Stimulated activated CD4-positive, alpha-beta T cell treated with anti-CD3 and anti-CD28 coated beads, Interleukin-2, amount 100 ng/mL, for 4 hours (primary cell): ENCODE measurements at regions not wholly inside any gene's neighbourhood (a gene's known extent, or its start where the extent isn't known, plus 50 kb on each side); places are given as distances from the start of the nearest gene placed in this dataset.

ENCODE experiments used
- DNase-seq: peaks from one replicate; pipeline ENCODE4 v3.0.0-alpha.2; 2020; ENCODE audit warnings: low read depth

- no peak for DNase-seq
Observed at GRCh38 chr10:83580373-83581012, 558.8 kb upstream of the GHITM start.

DNA sequence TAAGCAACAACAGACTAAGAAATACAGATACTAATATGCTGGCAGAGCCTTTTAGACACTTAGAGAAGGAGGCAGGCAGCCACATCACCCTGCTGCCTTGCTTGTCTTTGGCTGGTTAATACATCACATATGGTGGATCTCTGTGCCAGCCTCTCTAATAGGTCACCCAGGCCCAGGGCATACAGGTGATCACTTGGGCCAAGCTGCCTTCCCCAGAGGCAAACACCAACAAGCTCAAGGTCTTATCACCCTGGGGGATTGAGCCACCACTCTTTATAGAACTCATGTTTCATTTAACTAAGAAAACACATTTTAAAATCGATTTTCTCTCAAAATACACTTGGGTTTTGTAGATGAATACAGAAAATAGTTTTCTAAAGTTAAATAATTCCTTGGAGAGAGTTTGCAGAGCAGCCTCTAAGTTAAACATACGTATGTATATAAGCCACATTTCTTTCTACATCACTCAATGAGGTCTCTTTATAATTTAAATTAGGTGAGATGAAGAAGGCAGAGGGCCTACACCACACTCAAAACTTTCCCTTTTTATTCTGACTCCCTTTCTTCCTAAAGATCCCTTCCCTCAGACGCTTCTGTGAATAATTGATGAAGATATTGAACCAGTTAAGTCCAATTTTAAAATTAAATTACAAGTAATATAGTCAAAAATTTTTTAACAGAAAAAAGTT, 556.8 kb upstream of the GHITM start:
- no peak for DNase-seq

DNA sequence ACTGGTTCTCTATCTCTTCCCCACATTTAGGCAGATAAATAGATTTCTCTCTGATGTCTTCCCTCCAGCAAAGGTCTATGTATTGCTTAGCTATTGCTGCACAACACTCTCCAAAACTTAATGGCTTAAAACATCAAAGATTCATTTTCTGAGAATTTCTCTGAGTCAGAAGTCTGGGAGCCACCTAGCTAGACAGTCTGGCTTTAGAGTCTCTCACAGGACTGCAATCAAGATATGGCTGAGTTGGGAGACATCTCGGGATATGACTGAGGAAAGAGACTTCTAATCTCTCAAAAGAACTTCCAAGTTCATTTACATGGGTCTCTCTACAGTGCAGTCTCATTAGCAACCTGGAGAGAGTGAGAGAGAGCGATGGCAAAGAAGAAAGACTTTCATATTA, 553.6 kb upstream of the GHITM start:
- DNase-seq: no peak

DNA sequence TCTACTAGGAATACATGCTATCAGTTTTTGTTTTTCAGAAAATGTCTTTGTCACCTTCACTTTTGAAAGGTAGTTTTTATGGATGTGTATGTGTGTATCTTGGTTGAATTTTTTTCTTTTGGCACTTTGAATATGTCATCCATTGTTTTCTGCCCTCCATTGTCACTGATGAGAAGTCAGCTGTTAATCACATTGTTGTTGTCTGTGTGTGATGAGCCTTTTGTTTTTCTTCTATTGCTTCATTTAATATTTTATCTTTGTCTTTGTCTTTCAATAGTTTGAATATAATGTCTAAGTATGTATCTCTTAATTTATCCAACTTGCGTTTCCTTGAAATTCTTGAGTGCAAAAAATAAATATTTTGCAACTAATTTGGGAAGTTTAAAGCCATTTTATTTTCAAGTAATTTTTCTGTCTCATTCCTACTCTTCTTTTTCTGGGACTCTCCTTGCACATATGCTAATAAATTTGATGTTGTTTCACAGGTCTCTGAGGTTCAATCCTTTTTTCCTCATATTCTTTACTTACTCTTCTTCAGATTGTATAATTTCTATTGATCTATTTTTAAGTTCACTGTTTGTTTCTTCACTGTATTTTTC, 546.9 kb upstream of the GHITM start:
- DNase-seq: no peak

- DNase-seq: no peak
Observed at GRCh38 chr10:83603708-83604107, 535.6 kb upstream of the GHITM start.

DNA sequence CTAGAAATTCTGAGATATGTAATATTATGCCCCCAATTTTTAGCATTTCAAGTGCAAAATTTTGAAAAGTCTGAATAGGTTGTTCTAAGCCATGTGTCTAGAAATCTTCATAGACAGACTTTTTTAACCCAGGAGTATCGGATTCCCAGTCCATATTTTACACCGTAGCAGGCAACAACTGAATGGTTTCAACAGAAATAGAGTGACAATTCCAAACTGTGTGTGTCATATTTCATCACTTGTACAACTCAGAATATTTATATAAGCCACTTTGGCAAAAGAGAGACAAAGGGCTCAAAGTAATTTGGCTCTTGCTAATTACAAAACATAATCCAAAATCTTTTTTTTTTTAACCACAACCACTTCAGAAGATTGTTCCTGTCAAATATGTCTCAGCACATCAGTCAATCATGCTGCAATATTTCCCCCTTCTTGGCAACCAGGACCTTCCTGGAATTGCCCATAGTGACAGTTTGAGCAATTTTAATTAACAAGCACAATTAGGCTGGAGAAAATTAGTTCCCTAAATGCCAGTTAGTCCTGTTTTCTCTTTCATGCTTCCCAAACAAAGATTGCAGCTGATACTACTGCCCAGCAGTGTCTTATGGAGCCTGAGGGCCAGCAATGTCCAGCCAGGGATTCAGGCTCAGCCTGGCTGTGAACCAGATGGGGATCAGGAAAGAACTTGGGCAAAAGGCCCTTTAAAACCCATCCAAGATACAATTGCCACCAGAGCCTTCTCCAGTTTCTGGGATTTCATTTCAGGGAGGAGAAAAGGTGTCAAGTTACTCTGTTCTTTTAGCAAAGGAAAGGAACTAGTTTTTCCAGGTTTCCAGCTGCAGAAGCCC, 533.3 kb upstream of the GHITM start:
- no peak for DNase-seq

- DNase-seq: no peak
Observed at GRCh38 chr10:83607959-83608745, 531.2 kb upstream of the GHITM start.

DNA sequence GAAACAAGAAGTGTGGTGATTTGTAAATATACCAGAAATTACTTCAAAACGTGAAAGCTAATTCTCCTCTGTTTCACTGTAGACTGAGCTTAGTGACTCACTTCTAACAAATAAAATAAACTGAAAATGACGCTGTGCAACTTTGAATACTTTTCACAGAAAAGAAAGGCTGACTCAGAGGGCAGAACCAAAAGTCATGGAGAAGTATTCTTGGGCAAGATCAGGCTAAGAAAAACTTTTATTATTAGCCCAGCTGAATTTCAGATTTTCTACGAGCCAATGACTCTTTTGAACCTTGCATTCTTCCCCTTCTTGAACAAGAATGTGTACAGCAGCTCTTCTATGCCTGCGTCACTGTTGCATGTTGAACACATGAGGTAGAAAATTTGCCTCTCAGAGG, 527.3 kb upstream of the GHITM start:
- no peak for DNase-seq

DNA sequence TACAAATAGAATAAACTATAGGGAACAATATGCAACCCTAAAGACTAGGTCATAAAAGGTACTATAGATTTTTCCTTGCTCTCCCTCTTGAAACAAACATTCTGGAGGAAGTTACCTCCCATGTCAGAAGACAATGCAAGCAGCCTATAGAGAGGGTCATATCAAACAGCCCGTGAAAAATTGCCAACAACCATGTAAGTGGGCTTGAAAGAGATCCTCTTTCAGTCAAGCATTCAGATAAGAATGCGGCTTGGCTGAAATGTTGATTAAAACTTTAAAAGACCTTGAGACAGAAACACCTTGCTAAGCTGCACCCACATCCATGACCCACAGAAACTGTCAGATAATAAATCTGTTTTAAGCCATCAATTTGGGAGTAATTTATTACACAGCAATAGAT, 526.6 kb upstream of the GHITM start:
- no peak for DNase-seq

GRCh38 chr10:83617172-83617571, 522.1 kb upstream of the GHITM start:
- DNase-seq: no peak

DNA sequence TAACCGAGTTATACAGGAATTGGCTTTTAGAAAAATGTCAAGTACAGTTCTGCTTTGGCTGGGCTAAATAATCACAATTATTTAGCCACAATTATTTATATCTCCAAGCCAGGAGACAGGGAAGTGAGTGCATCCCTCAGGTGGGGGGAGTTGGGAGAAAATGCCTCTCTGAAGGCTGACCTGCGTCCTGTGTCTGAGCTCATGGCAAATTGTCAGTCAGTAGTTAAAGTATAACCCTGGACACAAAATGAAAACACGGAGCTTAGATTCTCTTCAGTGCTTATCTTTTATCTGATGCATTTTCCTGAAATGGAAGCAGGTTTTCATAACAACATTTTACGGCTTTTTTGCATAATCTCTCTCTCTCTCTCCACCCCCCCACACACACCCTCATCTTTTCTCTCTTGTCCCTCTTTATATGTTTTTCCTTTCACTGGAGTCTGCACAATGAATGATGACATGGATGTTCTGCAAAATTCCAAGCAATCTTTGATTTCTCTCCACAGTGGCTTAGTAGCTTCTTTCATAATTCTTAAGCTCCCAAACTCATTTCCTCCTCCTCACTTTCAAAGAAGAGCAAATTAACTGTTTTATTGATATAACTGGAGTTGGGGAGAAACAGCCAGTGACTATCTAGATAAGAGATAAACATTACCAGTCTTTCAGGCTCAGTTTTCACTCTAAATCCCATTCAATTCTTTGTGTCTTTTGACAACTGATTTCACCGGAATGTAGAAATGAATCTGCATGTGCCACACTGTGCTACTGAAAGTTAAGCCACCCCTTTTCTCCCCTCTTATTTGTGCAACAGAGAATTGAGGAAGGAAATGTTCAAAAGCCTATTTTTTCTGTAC, 521.4 kb upstream of the GHITM start:
- no peak for DNase-seq

DNA sequence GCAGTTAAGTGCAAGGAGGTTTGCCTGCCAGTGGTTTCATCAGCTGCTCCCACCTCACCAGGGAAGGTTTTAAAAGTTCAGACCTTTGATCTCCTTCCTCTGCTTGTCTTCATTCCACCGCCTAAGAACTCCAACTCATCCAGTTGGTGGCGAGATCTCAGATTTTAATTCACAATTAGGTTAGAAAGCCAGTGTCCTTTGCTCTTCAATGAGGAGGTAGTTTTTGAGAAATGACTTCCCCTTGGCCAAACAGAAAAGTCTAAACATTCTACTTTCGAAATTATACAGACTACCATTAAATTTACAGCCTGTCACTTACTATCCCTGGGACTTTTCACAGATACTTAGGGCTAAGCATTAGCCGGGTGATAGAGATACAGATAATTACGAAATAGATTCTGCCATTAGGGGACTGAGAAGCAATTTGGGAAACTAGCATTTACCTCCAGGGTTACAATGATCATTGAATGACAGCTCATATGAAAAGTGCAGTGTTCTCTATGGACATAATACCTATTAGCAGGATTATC, 513.4 kb upstream of the GHITM start:
- DNase-seq: no peak

DNA sequence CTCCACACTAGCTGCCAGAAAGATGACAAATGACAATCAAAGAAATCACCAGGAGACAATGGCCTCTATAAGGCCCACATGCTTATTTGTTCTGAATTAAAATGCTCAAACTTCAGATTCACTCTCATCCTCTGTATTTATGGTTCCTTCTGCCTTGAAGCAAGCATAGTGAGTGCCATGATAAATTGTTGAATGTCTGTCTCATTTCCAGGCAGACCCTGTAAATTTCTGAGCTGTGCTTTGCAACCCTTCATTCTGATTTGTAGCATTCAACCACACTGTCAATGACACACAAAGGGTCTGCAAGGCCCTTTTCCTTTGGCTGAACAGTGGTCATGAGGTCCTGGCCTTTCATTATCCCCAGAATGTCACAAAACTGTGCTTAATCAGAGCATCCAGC, 506.6 kb upstream of the GHITM start:
- DNase-seq: no peak

DNA sequence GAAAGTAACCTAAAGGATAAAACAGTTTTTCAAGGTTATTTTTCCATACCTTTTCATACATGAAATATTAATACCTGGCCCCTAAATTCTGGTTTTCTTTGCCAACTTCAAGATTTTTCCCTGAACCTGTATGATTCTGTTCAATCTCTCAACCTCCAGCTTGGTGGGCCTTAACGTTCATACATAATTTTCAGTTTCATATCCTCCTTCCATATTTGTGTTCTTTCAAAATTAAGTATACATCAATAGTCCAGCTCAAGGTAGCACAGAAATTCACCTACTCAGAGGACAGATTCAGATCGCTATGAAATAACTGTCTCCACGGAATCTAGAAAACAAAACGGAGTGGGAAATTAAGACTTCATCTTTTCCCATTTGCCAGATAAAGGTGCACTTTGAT, 505.8 kb upstream of the GHITM start:
- DNase-seq: no peak

DNA sequence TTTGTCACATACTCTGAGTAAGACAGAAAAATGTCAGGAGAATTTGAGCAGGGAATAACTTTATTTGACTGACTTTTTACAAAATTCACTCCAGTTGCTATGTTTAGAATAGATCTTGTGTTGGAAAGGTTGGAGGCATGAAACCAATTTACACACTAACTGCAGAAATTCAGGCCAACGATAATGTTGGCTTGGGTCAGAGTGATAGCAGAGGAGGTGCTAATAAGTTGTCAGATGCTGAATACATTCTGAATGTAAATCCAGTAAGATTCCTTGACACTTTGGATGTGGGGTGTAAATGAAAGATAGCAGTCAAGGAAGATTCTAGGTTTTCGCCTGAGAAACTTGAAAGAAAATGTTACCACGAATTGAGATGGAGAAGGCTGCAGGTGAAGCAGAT, 502.5 kb upstream of the GHITM start:
- no peak for DNase-seq

DNA sequence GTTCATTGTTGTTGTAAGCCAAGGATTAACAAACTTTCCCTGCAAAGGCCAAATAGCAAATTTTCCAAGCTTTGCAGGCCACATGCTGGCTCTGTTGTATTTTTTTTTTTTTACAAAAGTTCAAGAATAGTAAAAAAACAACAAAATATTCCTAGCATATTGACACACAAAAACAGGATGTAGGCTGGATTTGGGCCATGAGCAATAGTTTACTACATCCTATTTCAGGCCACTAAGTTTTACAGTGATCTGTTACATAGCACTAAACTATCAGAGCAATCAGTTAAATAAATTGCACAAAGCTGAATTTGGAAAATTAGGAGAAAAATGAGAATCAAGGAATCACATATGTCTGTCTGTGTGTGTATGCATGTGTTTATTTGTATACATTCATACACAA, 491.8 kb upstream of the GHITM start:
- no peak for DNase-seq

DNA sequence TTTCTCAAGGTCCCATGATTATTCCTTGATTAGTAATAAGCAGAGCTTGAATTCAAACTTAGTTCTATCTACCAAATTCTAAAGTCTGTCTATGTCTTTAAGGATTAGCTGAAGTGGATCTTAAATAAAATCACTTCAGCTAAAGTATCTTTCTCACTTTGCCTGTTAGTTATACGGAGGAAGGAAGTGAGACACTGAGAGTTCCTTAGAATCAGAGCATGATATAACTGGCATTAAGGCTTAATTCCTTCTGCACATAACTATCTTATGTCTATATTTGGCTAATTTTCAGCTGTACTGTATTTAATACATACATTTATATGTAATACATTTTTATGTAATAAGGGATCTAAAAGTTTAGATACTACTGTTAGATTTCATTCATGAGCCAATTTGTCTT, 491.1 kb upstream of the GHITM start:
- DNase-seq: no peak

DNA sequence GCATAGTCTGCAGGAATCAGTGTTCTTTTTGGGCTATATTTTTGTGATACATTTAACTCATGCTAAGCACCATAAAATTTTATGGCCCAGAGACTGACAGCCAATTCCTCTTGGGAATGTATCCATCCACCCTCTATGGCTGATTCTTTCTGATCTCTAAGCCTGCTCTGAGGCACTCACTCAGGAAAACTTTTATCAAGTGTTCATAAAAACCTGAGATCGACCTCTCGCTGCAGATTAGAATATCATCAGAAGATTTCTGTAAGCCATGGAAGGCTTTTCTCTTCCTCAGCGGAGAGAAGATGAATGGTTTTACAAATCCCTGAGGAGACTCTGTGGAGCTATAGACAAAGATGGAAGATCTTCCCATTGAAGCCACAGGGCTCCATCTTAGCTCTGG, 489.8 kb upstream of the GHITM start:
- no peak for DNase-seq

DNA sequence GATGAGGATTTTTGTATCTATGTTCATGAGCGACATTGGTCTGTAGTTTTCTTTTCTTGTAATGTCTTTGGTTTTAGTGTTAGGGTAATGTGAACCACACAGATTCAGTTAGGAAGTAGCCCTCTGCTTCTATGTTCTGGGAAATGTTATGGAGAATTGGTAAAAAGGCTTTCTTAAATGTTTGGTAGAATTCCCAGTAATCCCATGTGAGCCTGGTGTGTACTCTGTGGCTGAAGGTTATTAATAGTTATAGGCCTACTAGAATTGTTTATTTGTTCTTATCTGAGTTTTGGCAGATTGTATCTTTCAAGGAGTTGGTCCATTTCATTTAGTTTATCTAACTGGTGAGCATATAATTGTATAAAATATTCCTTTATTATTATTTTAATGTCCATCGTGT, 484.6 kb upstream of the GHITM start:
- no peak for DNase-seq

DNA sequence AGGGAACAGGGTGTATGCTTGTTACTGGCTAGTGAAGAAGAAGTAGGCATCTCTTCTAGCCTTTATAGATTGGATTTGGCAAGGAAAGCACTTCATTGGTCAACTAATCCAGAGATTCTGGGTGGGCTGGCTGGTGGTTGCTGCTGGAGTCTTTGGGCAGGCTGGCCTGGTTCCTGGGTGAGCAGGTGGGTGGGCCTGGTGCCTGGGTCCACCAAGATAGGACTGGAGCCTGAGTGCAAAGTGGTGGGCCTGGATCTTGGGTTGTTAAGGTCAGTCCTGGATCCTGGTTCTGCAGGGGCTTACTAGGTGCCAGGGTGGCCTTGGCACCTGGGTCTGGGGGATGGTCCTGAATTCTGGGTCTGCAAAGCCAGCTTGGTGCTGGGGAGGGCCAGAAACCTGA, 482.4 kb upstream of the GHITM start:
- DNase-seq: no peak

- DNase-seq: no peak
Observed at GRCh38 chr10:83657487-83657886, 481.8 kb upstream of the GHITM start.
